Astrocyte of the cerebellum (primary cell): ENCODE measurements at regions not wholly inside any gene's neighbourhood (a gene's known extent, or its start where the extent isn't known, plus 50 kb on each side); places are given as distances from the start of the nearest gene placed in this dataset.
"Not testable (repeated sequence)": the region's sequence is repeated elsewhere in the genome, so short reads cannot be mapped to it uniquely, and the experiment has no call there.

Experiments used
- DNase-seq: peaks from one replicate; pipeline ENCODE4 v3.0.0-alpha.2; 2011; ENCODE audit warnings: low read depth
- H3K4me3 ChIP-seq: 2 replicates; pipeline ENCODE4 v1.5.1; 2011; ENCODE audit warnings: mild to moderate bottlenecking, low read depth, low read length, moderate library complexity
- CTCF ChIP-seq: IDR thresholded peaks from 2 replicates; pipeline ENCODE4 v1.5.1; 2012; ENCODE audit warnings: low read length, low read depth, moderate library complexity, mild to moderate bottlenecking; ENCODE audit errors: missing control alignments
- in situ Hi-C: cut with HindIII; loops from 2 replicates; pipeline ENCODE4 v1.10.0; 2017; ENCODE audit warnings: low sequenced_read_pairs

GRCh38 chr2:111605798-111606197 lies 278.2 kb downstream of the ANAPC1 start:
- in situ Hi-C loops, H3K4me3 ChIP-seq, DNase-seq: not testable (repeated sequence)

DNA sequence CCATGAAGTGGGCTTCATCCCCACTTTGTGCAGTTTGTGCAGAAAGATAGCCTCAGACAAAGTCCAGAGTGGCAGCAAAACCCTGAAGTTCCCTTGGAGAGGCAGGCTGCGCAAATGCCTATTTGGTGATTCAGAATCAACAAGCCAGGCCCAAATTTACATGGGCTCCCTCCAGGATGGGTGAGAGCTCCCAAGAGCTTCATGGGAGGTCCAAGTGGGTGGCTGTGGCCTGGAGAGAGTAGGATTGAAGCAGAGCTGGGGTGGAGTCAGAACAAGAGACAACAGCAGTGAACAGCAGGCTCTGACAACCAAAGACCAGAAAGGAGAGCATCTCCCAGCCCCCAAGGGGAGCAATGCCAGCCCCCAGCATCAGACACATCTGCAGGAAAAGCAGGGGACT lies 277.4 kb downstream of the ANAPC1 start:
- H3K4me3 ChIP-seq, in situ Hi-C loops, DNase-seq: not testable (repeated sequence)

GRCh38 chr2:111609146-111609844 lies 274.7 kb downstream of the ANAPC1 start:
- DNase-seq, H3K4me3 ChIP-seq, in situ Hi-C loops: not testable (repeated sequence)

- in situ Hi-C loops, DNase-seq, H3K4me3 ChIP-seq: not testable (repeated sequence)
These were observed 274.0 kb downstream of the ANAPC1 start for GRCh38 chr2:111610035-111610434.

- TF ChIP-seq CTCF, result no peak
- DNase-seq, result no peak
- no peak overlapping the region for H3K4me3 ChIP-seq
- in situ Hi-C loops, result no loop called here
These were observed 267.3 kb downstream of the ANAPC1 start for GRCh38 chr2:111616651-111617218.

DNA sequence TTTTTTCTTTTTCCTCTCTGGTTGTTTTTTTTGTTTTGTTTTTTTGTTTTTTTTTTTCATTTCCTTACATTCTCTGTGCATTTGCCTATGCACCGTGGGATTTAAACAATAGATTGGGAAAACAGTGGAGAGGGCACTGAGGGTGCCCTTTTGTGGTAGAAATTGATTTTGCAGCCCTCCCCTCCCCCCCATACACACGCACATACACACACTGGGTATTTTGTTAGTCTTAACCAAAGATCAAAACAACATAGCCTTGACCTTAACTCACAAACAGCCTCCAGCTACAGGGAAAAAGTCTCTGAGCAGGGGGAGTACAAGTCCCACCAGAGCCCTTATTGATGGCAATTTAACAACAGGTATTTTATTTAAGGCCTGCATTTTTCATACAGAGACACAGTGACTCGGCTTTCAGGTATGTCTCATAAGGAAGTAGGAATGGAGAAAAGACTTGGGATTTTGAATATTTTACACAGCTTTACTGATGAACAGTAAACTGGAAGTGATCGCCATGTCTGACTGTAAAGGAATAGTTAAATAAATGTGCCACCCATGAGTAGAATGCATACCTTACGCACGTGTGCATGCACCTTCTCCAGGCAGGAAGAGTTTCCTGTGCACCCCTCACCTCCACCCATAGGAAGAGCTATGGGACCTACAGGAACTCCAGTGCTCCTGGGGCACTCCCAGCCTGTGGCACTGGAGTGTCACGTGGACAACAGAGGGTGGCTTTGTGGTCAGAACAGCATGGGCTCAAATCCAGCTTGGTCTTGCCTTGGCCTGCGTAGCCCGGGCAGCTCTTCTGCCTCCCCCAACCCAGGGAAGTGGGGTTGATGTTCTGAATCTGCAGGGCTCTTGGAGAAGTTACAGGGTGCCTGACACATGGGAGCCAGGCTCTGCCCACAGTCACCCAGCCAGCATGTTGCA lies 266.4 kb downstream of the ANAPC1 start:
- in situ Hi-C loops, result no loop called here
- H3K4me3 ChIP-seq, result no peak overlapping the region
- DNase-seq, result peak; percentile 23
- no peak for TF ChIP-seq CTCF

DNA sequence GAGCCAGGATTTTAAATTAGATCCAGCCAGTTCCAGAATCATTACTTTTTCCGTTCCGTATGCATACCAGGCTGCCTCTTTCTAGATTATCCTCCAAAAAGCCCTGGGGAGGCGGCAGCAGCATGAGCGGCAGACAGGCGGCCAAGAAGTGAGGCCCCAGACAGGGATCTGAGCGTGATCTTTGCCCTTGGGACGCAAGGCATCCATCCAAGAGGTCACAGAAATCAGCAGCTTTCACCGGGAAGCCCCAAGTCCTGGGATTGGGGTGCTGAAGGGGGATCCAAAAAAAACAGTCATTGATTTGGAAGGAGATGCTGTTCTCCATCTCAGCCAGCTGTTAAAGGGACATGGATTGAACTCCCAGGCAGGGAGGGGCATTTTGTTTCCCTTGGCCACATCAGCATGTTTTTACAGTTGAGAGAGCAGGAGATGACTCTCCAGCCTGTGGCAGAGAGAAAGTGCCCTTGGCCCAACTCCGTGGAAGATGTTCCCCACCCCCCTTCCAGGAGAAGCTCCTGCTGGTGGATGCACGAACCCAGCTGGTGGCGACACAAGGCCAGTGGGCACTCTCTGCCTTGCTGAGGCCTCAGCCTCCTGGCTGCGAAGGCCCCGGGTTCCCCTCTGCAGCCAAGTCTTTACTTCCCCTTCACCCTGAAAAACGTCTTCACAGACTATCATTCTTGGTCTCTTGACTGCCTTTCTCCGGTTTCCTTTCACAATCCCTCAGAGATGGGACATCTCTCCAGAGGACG lies 265.6 kb downstream of the ANAPC1 start:
- in situ Hi-C loops, result no loop called here
- no peak overlapping the region for H3K4me3 ChIP-seq
- DNase-seq, result no peak
- no peak for TF ChIP-seq CTCF

- no peak for TF ChIP-seq CTCF
- no peak overlapping the region for H3K4me3 ChIP-seq
- DNase-seq, result no peak
- in situ Hi-C loops, result no loop called here
These were observed 264.8 kb downstream of the ANAPC1 start for GRCh38 chr2:111618978-111619902.
